Activated CD8-positive, alpha-beta T cell treated with anti-CD3 and anti-CD28 coated beads for 36 hours (primary cell): ENCODE measurements at regions not wholly inside any gene's neighbourhood (a gene's known extent, or its start where the extent isn't known, plus 50 kb on each side); places are given as distances from the start of the nearest gene placed in this dataset.

Experiments used
- ATAC-seq: fragments of 200-7000 bp; cut with Tn5 transposase; one replicate; pipeline ENCODE4 v1.10.0; 2021; ENCODE audit warnings: mild to moderate bottlenecking, moderate library complexity
- CTCF ChIA-PET: fragments of 350-600 bp; sonication (Branson Sonifier 250); formaldehyde crosslinking; loops from one replicate; lab custom pipeline; 2021; ENCODE audit warnings: antibody characterized with exemption; lab: Charles Lee
- POLR2A ChIA-PET: fragments of 350-600 bp; sonication (Branson Sonifier 250); formaldehyde crosslinking; loops from one replicate; lab custom pipeline; 2021; ENCODE audit warnings: antibody characterized with exemption; lab: Charles Lee
- DNase-seq: peaks from one replicate; pipeline ENCODE4 v3.0.0-alpha.2; 2020
- H3K27ac Mint-ChIP-seq: one replicate; pipeline ENCODE4 v1.8.0; 2021; ENCODE audit warnings: mild to moderate bottlenecking, mixed read lengths
- H3K27me3 Mint-ChIP-seq: one replicate; pipeline ENCODE4 v1.8.0; 2021; ENCODE audit warnings: mixed read lengths
- H3K36me3 Mint-ChIP-seq: one replicate; pipeline ENCODE4 v1.8.0; 2021; ENCODE audit warnings: low read depth, mixed read lengths
- H3K4me1 Mint-ChIP-seq: one replicate; pipeline ENCODE4 v1.8.0; 2021; ENCODE audit warnings: low read depth, mixed read lengths
- H3K4me3 Mint-ChIP-seq: one replicate; pipeline ENCODE4 v1.8.0; 2021; ENCODE audit warnings: mild to moderate bottlenecking, moderate library complexity, mixed read lengths
- H3K9me3 Mint-ChIP-seq: one replicate; pipeline ENCODE4 v1.8.0; 2021; ENCODE audit warnings: mixed read lengths
- CTCF ChIP-seq: fragments of 200-600 bp; IDR thresholded peaks from one replicate; pipeline ENCODE4 v1.8.0; 2022; ENCODE audit warnings: antibody characterized with exemption, mild to moderate bottlenecking
- intact Hi-C: fragments of 100-400 bp; cut with micrococcal nuclease; formaldehyde crosslinking; loops from one replicate; pipeline ENCODE4 v1.10.0; 2022

GRCh38 chr2:168354499-168354898, 101.6 kb upstream of the CERS6 start:
- intact Hi-C loops, result no loop called here
- ChIA-PET POLR2A (no interaction called here), CTCF (no interaction called here)
- H3K27ac Mint-ChIP-seq, result no peak overlapping the region
- ATAC-seq (no peak), DNase-seq (no peak)
- H3K4me3 Mint-ChIP-seq, result no peak overlapping the region
- peaks cover 28% of the 10 kb centered on the region for H3K4me1 Mint-ChIP-seq
- H3K36me3 Mint-ChIP-seq, result no peaks in the 10 kb centered on the region
- peaks cover 8% of the 10 kb centered on the region for H3K9me3 Mint-ChIP-seq
- TF ChIP-seq CTCF, result no peak
- H3K27me3 Mint-ChIP-seq, result no peaks in the 10 kb centered on the region

DNA sequence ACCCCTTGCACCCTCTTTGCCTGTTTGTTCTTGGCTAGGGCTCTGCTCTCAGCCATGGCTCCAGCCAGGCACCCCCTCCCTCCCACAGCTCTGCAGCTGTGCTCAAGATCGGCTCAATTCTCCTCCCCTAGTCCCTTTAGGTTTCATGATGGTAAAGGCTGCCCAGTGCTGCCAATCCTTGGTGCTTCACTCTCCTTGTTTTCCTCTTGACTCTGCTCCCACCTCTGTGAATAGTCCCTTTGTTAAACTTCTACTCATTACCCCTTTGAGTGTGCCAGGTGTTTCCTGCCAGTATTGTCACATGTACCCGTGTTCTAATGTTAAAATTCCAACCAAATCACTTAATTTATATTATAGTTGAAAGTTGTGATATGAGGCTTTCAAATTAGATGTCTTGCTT, 101.0 kb upstream of the CERS6 start:
- Mint-ChIP-seq H3K27ac (no peak overlapping the region), H3K4me3 (no peak overlapping the region), H3K27me3 (no peaks in the 10 kb centered on the region), H3K36me3 (no peaks in the 10 kb centered on the region), H3K4me1 (peaks cover 28% of the 10 kb centered on the region), H3K9me3 (peaks cover 8% of the 10 kb centered on the region)
- no peak for DNase-seq
- ChIA-PET CTCF (interaction anchor here (1.0 to 3.1 kb wide), 4 partner anchors 9 to 236 kb away, joined by 3 to 14 read pairs (median 4); no protein-coding TSS in a partner anchor), POLR2A (no interaction called here)
- no peak for ATAC-seq
- no peak for TF ChIP-seq CTCF
- intact Hi-C loops, result no loop called here

- ChIA-PET CTCF (interaction anchor here (1.0 to 3.1 kb wide), 5 partner anchors 8 to 237 kb away, joined by 3 to 14 read pairs (median 4); no protein-coding TSS in a partner anchor), POLR2A (no interaction called here)
- ATAC-seq (no peak), DNase-seq (no peak)
- Mint-ChIP-seq H3K27ac (no peak overlapping the region), H3K36me3 (no peaks in the 10 kb centered on the region), H3K9me3 (peaks cover 8% of the 10 kb centered on the region), H3K4me3 (no peak overlapping the region), H3K27me3 (no peaks in the 10 kb centered on the region), H3K4me1 (peaks cover 28% of the 10 kb centered on the region)
- TF ChIP-seq CTCF, result no peak
- intact Hi-C loops, result no loop called here
Observed at GRCh38 chr2:168355779-168356476, 100.1 kb upstream of the CERS6 start.

DNA sequence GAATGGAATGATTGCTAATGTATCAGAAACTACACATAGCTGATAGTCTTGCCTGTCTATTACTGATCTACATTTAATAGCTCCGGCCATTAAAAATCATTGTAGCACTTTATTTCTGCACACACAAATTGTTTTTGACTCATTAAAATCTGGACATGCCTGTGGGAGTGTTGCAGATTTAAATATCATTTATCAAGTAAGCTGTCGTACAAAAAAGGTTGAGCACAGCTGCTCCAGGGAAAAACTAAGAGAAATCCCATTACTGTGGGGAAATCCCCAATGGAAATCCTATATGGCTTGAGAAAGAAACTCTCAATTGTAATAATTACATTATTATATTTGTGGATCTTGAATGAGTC, 99.6 kb upstream of the CERS6 start:
- ChIA-PET CTCF (interaction anchor here (1.6 to 3.1 kb wide), 3 partner anchors 8 to 237 kb away, joined by 4 to 14 read pairs (median 5); no protein-coding TSS in a partner anchor), POLR2A (no interaction called here)
- TF ChIP-seq CTCF, result no peak
- Mint-ChIP-seq H3K27ac (no peak overlapping the region), H3K4me3 (no peak overlapping the region), H3K36me3 (no peaks in the 10 kb centered on the region), H3K9me3 (peaks cover 8% of the 10 kb centered on the region), H3K27me3 (no peaks in the 10 kb centered on the region), H3K4me1 (peaks cover 28% of the 10 kb centered on the region)
- ATAC-seq, result no peak
- intact Hi-C loops, result no loop called here
- DNase-seq, result no peak

GRCh38 chr2:168357797-168358472, 98.1 kb upstream of the CERS6 start:
- H3K4me1 Mint-ChIP-seq, result peaks cover 28% of the 10 kb centered on the region
- POLR2A ChIA-PET, result interaction anchor here (1.0 kb wide), 1 partner anchor 46 kb away, joined by 3 read pairs; no protein-coding TSS in a partner anchor
- no peak for ATAC-seq

More at GRCh38 chr2:168357797-168358472, 98.1 kb upstream of the CERS6 start:
- intact Hi-C loops, result no loop called here
- no peak for DNase-seq
- peaks cover 8% of the 10 kb centered on the region for H3K9me3 Mint-ChIP-seq
- H3K27me3 Mint-ChIP-seq, result no peaks in the 10 kb centered on the region
- H3K27ac Mint-ChIP-seq, result no peak overlapping the region
- CTCF ChIA-PET, result interaction anchor here (0.7 to 3.1 kb wide), 5 partner anchors 9 to 359 kb away, joined by 3 to 14 read pairs (median 3); no protein-coding TSS in a partner anchor
- no peak overlapping the region for H3K4me3 Mint-ChIP-seq
- H3K36me3 Mint-ChIP-seq, result no peaks in the 10 kb centered on the region
- TF ChIP-seq CTCF, result no peak
